ENCODE measurements at regions not wholly inside any gene's neighbourhood (a gene's known extent, or its start where the extent isn't known, plus 50 kb on each side); places are given as distances from the start of the nearest gene placed in this dataset.

- no peak for TF ChIP-seq CTCF (IDR thresholded peaks at IDR 0.05)
- TF ChIP-seq EP300 (IDR thresholded peaks at IDR 0.05): no peak
Observed at GRCh38 chr2:53035153-53035552, 732.5 kb upstream of the CHAC2 start.

Measured in suprapubic skin (tissue), 3 donors.